ENCODE measurements at regions not wholly inside any gene's neighbourhood (a gene's known extent, or its start where the extent isn't known, plus 50 kb on each side); places are given as distances from the start of the nearest gene placed in this dataset.

- DNase-seq (no peak), FAIRE-seq (no peak)
- Histone ChIP-seq H3K9ac (ENCODE audit: low read length in 3 of 3) (no peak overlapping the region), H3K36me3 (ENCODE audit: control insufficient read depth in 2 of 3, insufficient read depth in 3 of 3, low read length in 3 of 3) (no peaks in the 10 kb centered on the region), H3K9me3 (ENCODE audit: control insufficient read depth in 2 of 3, insufficient read depth in 1 of 3, low read length in 3 of 3) (no peaks in the 10 kb centered on the region), H3K27me3 (ENCODE audit: control insufficient read depth, insufficient read depth, low read length) (no peaks in the 10 kb centered on the region), H3K4me1 (ENCODE audit: control insufficient read depth in 2 of 3, insufficient read depth in 2 of 3, low read depth in 1 of 3, low read length in 3 of 3) (no peaks in the 10 kb centered on the region), H3K4me3 (ENCODE audit: low read length in 3 of 3) (no peak overlapping the region), H3K27ac (ENCODE audit: low read depth in 2 of 2, low read length in 2 of 2) (no peak overlapping the region)
- no peak for TF ChIP-seq CTCF (IDR thresholded peaks at IDR 0.05; ENCODE audit: borderline replicate concordance, extremely low read depth, insufficient read depth)
- intact Hi-C loops (cut with DNase I) = no loop called here
Measured at GRCh38 chr13:93086329-93086728, 140.3 kb upstream of the GPC6 start.

GRCh38 chr13:93098972-93099371 is 127.6 kb upstream of the GPC6 start:
- Histone ChIP-seq H3K9ac (ENCODE audit: low read length in 3 of 3) (no peak overlapping the region), H3K36me3 (ENCODE audit: control insufficient read depth in 2 of 3, insufficient read depth in 3 of 3, low read length in 3 of 3) (no peaks in the 10 kb centered on the region), H3K4me1 (ENCODE audit: control insufficient read depth in 2 of 3, insufficient read depth in 2 of 3, low read depth in 1 of 3, low read length in 3 of 3) (no peaks in the 10 kb centered on the region), H3K27me3 (ENCODE audit: control insufficient read depth, insufficient read depth, low read length) (no peaks in the 10 kb centered on the region), H3K9me3 (ENCODE audit: control insufficient read depth in 2 of 3, insufficient read depth in 1 of 3, low read length in 3 of 3) (no peaks in the 10 kb centered on the region), H3K27ac (ENCODE audit: low read depth in 2 of 2, low read length in 2 of 2) (no peak overlapping the region), H3K4me3 (ENCODE audit: low read length in 3 of 3) (peak overlapping the region in 1 of 3 donors; percentile 28)
- no peak for TF ChIP-seq CTCF (IDR thresholded peaks at IDR 0.05; ENCODE audit: borderline replicate concordance, extremely low read depth, insufficient read depth)
- intact Hi-C loops (cut with DNase I) = no loop called here
- DNase-seq (peak in 1 of 5 donors; percentile 6), FAIRE-seq (no peak)

GRCh38 chr13:93101226-93101734 is 125.3 kb upstream of the GPC6 start:
- Histone ChIP-seq H3K9ac (ENCODE audit: low read length in 3 of 3) (no peak overlapping the region), H3K36me3 (ENCODE audit: control insufficient read depth in 2 of 3, insufficient read depth in 3 of 3, low read length in 3 of 3) (no peaks in the 10 kb centered on the region), H3K4me3 (ENCODE audit: low read length in 3 of 3) (no peak overlapping the region), H3K27me3 (ENCODE audit: control insufficient read depth, insufficient read depth, low read length) (no peaks in the 10 kb centered on the region), H3K4me1 (ENCODE audit: control insufficient read depth in 2 of 3, insufficient read depth in 2 of 3, low read depth in 1 of 3, low read length in 3 of 3) (no peaks in the 10 kb centered on the region), H3K27ac (ENCODE audit: low read depth in 2 of 2, low read length in 2 of 2) (no peak overlapping the region), H3K9me3 (ENCODE audit: control insufficient read depth in 2 of 3, insufficient read depth in 1 of 3, low read length in 3 of 3) (no peaks in the 10 kb centered on the region)
- peak in 1 of 5 donors; percentile 4 for DNase-seq
- no peak for FAIRE-seq
- intact Hi-C loops (cut with DNase I) = no loop called here
- TF ChIP-seq CTCF (IDR thresholded peaks at IDR 0.05; ENCODE audit: borderline replicate concordance, extremely low read depth, insufficient read depth) = no peak

GRCh38 chr13:93104270-93104669 is 122.3 kb upstream of the GPC6 start:
- no peak overlapping the region for H3K9ac ChIP-seq (ENCODE audit: low read length in 3 of 3)
- intact Hi-C loops (cut with DNase I) = no loop called here
- FAIRE-seq = no peak
- H3K4me1 ChIP-seq (ENCODE audit: control insufficient read depth in 2 of 3, insufficient read depth in 2 of 3, low read depth in 1 of 3, low read length in 3 of 3) = no peaks in the 10 kb centered on the region
- DNase-seq = no peak
- no peaks in the 10 kb centered on the region for H3K27me3 ChIP-seq (ENCODE audit: control insufficient read depth, insufficient read depth, low read length)
- H3K9me3 ChIP-seq (ENCODE audit: control insufficient read depth in 2 of 3, insufficient read depth in 1 of 3, low read length in 3 of 3) = no peaks in the 10 kb centered on the region
- TF ChIP-seq CTCF (IDR thresholded peaks at IDR 0.05; ENCODE audit: borderline replicate concordance, extremely low read depth, insufficient read depth) = no peak
- no peaks in the 10 kb centered on the region for H3K36me3 ChIP-seq (ENCODE audit: control insufficient read depth in 2 of 3, insufficient read depth in 3 of 3, low read length in 3 of 3)
- H3K27ac ChIP-seq (ENCODE audit: low read depth in 2 of 2, low read length in 2 of 2) = no peak overlapping the region
- no peak overlapping the region for H3K4me3 ChIP-seq (ENCODE audit: low read length in 3 of 3)

Measured in kidney (tissue), 13 donors.